ENCODE measurements at regions not wholly inside any gene's neighbourhood (a gene's known extent, or its start where the extent isn't known, plus 50 kb on each side); places are given as distances from the start of the nearest gene placed in this dataset.

DNA sequence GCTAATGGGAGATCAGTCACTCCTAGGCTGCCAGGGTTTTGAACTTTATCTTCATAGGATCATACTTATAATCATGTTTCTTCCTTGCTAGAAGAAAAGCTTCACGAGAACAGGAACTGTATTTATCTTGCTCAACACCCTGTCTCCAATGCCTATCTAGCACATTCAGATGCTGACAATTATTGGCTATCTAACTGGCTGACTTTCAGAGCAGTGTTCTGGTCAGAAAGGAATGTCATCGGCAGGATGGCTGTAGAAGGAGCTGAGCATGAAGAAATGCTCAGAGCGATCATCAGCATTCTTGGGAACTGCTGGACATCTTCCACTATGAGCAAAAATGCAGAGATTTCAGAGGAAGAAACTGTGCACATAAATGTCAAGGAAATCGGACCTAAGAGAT lies 628.0 kb upstream of the NRSN1 start:
- TF ChIP-seq, protein P1, sequence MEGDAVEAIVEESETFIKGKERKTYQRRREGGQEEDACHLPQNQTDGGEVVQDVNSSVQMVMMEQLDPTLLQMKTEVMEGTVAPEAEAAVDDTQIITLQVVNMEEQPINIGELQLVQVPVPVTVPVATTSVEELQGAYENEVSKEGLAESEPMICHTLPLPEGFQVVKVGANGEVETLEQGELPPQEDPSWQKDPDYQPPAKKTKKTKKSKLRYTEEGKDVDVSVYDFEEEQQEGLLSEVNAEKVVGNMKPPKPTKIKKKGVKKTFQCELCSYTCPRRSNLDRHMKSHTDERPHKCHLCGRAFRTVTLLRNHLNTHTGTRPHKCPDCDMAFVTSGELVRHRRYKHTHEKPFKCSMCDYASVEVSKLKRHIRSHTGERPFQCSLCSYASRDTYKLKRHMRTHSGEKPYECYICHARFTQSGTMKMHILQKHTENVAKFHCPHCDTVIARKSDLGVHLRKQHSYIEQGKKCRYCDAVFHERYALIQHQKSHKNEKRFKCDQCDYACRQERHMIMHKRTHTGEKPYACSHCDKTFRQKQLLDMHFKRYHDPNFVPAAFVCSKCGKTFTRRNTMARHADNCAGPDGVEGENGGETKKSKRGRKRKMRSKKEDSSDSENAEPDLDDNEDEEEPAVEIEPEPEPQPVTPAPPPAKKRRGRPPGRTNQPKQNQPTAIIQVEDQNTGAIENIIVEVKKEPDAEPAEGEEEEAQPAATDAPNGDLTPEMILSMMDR (IDR thresholded peaks at IDR 0.05), result no peak
- no peak for TF ChIP-seq POLR2A (IDR thresholded peaks at IDR 0.05)
